ENCODE measurements at regions not wholly inside any gene's neighbourhood (a gene's known extent, or its start where the extent isn't known, plus 50 kb on each side); places are given as distances from the start of the nearest gene placed in this dataset.

- Histone ChIP-seq H3K4me1 (no peaks in the 10 kb centered on the region), H3K36me3 (no peaks in the 10 kb centered on the region), H3K27me3 (peaks cover 0 to 25% of the 10 kb centered on the region in 2 donors), H3K27ac (no peak overlapping the region), H3K4me3 (no peak overlapping the region), H3K9me3 (peaks cover 0 to 4% (median 0%) of the 10 kb centered on the region in 3 donors)
- intact Hi-C loops (cut with DNase I; ENCODE audit: low total_unique reads), result no loop called here
- TF ChIP-seq, protein P1, sequence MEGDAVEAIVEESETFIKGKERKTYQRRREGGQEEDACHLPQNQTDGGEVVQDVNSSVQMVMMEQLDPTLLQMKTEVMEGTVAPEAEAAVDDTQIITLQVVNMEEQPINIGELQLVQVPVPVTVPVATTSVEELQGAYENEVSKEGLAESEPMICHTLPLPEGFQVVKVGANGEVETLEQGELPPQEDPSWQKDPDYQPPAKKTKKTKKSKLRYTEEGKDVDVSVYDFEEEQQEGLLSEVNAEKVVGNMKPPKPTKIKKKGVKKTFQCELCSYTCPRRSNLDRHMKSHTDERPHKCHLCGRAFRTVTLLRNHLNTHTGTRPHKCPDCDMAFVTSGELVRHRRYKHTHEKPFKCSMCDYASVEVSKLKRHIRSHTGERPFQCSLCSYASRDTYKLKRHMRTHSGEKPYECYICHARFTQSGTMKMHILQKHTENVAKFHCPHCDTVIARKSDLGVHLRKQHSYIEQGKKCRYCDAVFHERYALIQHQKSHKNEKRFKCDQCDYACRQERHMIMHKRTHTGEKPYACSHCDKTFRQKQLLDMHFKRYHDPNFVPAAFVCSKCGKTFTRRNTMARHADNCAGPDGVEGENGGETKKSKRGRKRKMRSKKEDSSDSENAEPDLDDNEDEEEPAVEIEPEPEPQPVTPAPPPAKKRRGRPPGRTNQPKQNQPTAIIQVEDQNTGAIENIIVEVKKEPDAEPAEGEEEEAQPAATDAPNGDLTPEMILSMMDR (IDR thresholded peaks at IDR 0.05), result no peak
- DNase-seq, result no peak
Measured at GRCh38 chr10:118448744-118449143, 106.6 kb upstream of the FAM204A start.

- Histone ChIP-seq H3K4me1 (no peaks in the 10 kb centered on the region), H3K36me3 (no peaks in the 10 kb centered on the region), H3K27ac (no peak overlapping the region), H3K9me3 (peaks cover 0 to 3% (median 0%) of the 10 kb centered on the region in 3 donors), H3K27me3 (peaks cover 0 to 25% of the 10 kb centered on the region in 2 donors), H3K4me3 (no peak overlapping the region)
- DNase-seq, result peak; percentile 68 to 71
- intact Hi-C loops (cut with DNase I; ENCODE audit: low total_unique reads), result no loop called here
- TF ChIP-seq, protein P1 (IDR thresholded peaks at IDR 0.05), result no peak
Measured at GRCh38 chr10:118447478-118448270, 105.5 kb upstream of the FAM204A start.

DNA sequence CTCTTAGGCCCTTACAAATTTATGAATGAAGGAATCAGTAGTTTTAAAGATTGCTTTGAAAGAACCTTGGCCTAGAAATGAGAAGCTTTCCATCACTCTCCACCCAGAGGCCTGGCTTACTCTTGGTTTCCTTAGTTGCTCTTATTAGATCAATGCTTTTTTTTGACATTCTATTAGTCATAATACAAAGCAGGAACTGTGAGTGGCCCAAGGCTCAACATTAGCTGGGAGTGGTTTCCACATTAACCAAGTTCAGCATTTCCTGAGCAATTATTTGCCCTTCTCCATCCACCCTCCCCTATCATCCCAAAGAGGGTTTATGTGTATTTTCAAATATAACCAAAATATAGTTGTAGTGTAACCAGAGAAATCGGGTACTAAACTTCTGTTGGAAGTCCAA, 103.4 kb upstream of the FAM204A start:
- TF ChIP-seq, protein P1 (IDR thresholded peaks at IDR 0.05), result no peak
- H3K27me3 ChIP-seq, result peaks cover 0 to 25% of the 10 kb centered on the region in 2 donors
- no peak for DNase-seq
- no peaks in the 10 kb centered on the region for H3K4me1 ChIP-seq
- H3K27ac ChIP-seq, result no peak overlapping the region
- no peaks in the 10 kb centered on the region for H3K9me3 ChIP-seq
- intact Hi-C loops (cut with DNase I; ENCODE audit: low total_unique reads), result no loop called here
- no peak overlapping the region for H3K4me3 ChIP-seq
- H3K36me3 ChIP-seq, result no peaks in the 10 kb centered on the region

DNA sequence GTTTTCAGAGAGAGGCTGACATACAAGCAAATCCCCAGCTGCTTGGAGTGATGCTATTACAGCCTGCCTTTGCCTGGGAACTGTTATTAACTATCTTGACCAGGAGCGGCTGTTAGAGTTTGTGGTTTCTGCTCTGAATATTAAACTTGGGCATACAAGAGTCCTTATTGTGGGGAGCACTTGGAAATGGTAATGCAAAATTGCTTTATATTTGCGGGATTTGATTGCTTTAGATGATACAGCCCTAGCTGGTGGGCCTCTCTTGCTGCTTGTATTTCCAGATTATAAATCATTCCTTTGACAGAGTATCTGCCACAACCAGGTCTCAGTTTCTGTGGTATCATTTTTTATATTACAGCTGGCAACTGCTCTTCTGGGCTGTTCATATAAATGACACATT, 101.9 kb upstream of the FAM204A start:
- no peak for DNase-seq
- intact Hi-C loops (cut with DNase I; ENCODE audit: low total_unique reads), result no loop called here

DNA sequence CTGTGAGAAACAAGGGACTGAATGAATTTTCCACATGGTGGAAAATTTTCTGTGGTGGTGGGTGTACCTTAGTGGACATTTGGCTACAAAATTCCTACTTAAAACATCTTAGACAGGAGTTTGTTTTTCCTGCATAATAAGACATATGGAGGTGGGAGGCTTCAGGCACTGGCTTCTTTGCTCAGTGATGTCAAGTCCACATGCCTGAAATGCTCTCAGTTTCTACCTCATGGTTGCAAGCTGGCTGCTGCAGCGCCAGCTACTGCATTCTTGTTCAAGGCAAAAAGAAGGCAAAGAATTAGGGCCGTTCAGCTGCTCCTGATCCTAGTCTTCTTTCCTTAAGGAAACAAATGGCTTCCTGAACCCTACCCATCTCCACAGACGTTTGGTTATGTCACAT, 99.9 kb upstream of the FAM204A start:
- H3K4me3 ChIP-seq, result no peak overlapping the region
- TF ChIP-seq, protein P1 (IDR thresholded peaks at IDR 0.05), result no peak
- intact Hi-C loops (cut with DNase I; ENCODE audit: low total_unique reads), result no loop called here
- DNase-seq, result no peak
- no peaks in the 10 kb centered on the region for H3K9me3 ChIP-seq
- no peaks in the 10 kb centered on the region for H3K4me1 ChIP-seq
- no peak overlapping the region for H3K27ac ChIP-seq
- H3K27me3 ChIP-seq, result peaks cover 0 to 23% of the 10 kb centered on the region in 2 donors
- no peaks in the 10 kb centered on the region for H3K36me3 ChIP-seq

More for the DNA sequence above, 101.9 kb upstream of the FAM204A start:
- no peak overlapping the region for H3K27ac ChIP-seq
- no peaks in the 10 kb centered on the region for H3K36me3 ChIP-seq
- H3K4me3 ChIP-seq, result no peak overlapping the region
- TF ChIP-seq, protein P1 (IDR thresholded peaks at IDR 0.05), result no peak
- no peaks in the 10 kb centered on the region for H3K9me3 ChIP-seq
- H3K27me3 ChIP-seq, result peaks cover 0 to 26% of the 10 kb centered on the region in 2 donors
- H3K4me1 ChIP-seq, result no peaks in the 10 kb centered on the region

Data from tibial artery (tissue), 4 donors.